Naive thymus-derived CD8-positive, alpha-beta T cell (primary cell): ENCODE measurements at regions not wholly inside any gene's neighbourhood (a gene's known extent, or its start where the extent isn't known, plus 50 kb on each side); places are given as distances from the start of the nearest gene placed in this dataset.
A peak's percentile ranks its signal among the peaks of the same experiment; 100 is the strongest.
"Not testable (repeated sequence)": the region's sequence is repeated elsewhere in the genome, so short reads cannot be mapped to it uniquely, and the experiment has no call there.

Experiments
- ATAC-seq, 2 donors: fragments of 150-1000 bp; cut with Tn5 transposase in 1 of 2; sonication (Bioruptor Pico), chemical (Tn5 transposase) in 1 of 2; 1 replicate in 1 of 2; 2 replicates in 1 of 2; pipeline ENCODE4 v1.10.0; 2021; ENCODE audit warnings: mild to moderate bottlenecking in 2 of 2, moderate library complexity in 2 of 2
- POLR2A ChIA-PET: fragments of 350-600 bp; sonication (Branson Sonifier 250); formaldehyde crosslinking; loops from one replicate; lab custom pipeline; 2021; ENCODE audit warnings: antibody characterized with exemption; lab: Charles Lee
- DNase-seq, 10 donors: peaks; one replicate each; pipeline versions ENCODE4 v3.0.0 to v3.0.0-alpha.2; 2020 to 2022
- H3K27ac Mint-ChIP-seq, 10 donors: one replicate each; pipeline ENCODE4 v1.8.0; 2020 to 2022; ENCODE audit warnings: mild to moderate bottlenecking in 10 of 10, mixed read lengths in 10 of 10, moderate library complexity in 4 of 10, inconsistent platforms in 1 of 10
- H3K27me3 Mint-ChIP-seq, 5 donors: one replicate each; pipeline ENCODE4 v1.8.0; 2021 to 2022; ENCODE audit warnings: mixed read lengths in 5 of 5
- H3K36me3 Mint-ChIP-seq, 3 donors: one replicate each; pipeline ENCODE4 v1.8.0; 2020 to 2022; ENCODE audit warnings: mixed read lengths in 3 of 3, mild to moderate bottlenecking in 2 of 3, inconsistent platforms in 1 of 3
- H3K4me1 Mint-ChIP-seq, 4 donors: one replicate each; pipeline ENCODE4 v1.8.0; 2021 to 2022; ENCODE audit warnings: mixed read lengths in 4 of 4
- H3K4me3 Mint-ChIP-seq, 10 donors: one replicate each; pipeline ENCODE4 v1.8.0; 2020 to 2022; ENCODE audit warnings: mild to moderate bottlenecking in 10 of 10, mixed read lengths in 10 of 10, moderate library complexity in 6 of 10, inconsistent platforms in 1 of 10
- H3K9me3 Mint-ChIP-seq, 9 donors: one replicate each; pipeline ENCODE4 v1.8.0; 2020 to 2022; ENCODE audit warnings: mixed read lengths in 9 of 9, mild to moderate bottlenecking in 3 of 9, inconsistent platforms in 1 of 9, moderate library complexity in 1 of 9

DNA sequence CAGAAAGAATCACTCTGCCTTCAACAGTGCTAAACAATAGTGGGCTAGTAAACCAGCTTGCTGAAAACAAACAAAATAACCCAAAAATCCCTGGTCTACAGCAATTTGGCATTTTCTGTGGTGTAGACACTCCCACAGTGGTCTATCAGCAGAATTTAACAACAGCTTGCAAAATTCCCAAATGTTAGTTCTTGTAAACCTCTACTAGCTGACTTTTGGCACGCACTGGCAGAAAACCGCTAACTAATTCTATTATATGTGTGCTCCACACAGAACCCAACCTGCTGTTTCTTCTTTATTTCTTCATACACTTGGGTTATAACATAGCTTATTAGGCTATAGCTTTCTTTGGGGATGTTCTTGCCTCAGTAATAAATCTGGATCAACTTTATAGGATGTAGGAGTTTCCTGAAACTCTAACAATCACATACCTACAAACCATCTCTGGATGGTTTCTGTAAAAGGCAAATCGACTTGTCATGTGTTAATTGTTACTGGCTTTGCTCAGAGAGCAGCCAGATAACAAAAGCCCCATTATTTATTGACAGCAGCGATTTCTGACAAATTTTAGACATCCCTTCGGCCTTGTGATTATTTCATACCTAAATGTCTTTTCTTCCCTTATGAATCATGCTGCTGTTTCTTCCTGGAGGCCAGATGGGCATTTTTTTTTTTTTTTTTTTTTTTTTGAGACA lies 82.7 kb upstream of the NAA35 start:
- H3K27me3 Mint-ChIP-seq, result peaks cover 0 to 1% (median 0%) of the 10 kb centered on the region in 5 donors
- POLR2A ChIA-PET, result no interaction called here
- H3K36me3 Mint-ChIP-seq, result peaks cover 0 to 17% (median 11%) of the 10 kb centered on the region in 3 donors
- H3K27ac Mint-ChIP-seq, result no peak overlapping the region
- no peak for ATAC-seq
- no peak for DNase-seq
- no peak overlapping the region for H3K4me3 Mint-ChIP-seq
- no peaks in the 10 kb centered on the region for H3K4me1 Mint-ChIP-seq
- H3K9me3 Mint-ChIP-seq, result peaks cover 0 to 1% (median 0%) of the 10 kb centered on the region in 9 donors

DNA sequence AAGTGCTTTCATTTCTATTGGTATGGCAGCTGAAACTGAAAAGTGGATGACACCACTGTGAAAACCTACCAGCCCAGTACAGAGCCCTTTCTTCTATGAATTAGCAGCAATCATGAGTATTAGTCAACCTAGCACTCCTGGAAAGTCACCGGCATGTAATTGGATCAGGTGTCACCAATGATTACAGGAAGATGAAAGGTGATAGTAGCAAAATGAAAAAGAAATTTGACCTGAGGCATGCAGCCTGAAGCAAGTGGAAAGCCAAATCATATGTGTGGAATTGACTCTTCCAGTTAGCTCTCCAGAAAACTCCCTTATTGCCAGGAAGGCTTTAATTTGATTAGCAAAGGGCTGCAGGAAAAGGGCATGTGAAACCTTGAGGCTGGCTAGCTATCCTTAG lies 81.2 kb upstream of the NAA35 start:
- Mint-ChIP-seq H3K27ac (peak overlapping the region in 1 of 10 donors; percentile 3), H3K4me3 (no peak overlapping the region), H3K36me3 (peaks cover 9 to 20% (median 17%) of the 10 kb centered on the region in 3 donors), H3K9me3 (peaks cover 0 to 7% (median 4%) of the 10 kb centered on the region in 9 donors), H3K27me3 (peaks cover 0 to 6% (median 0%) of the 10 kb centered on the region in 5 donors), H3K4me1 (no peaks in the 10 kb centered on the region)
- POLR2A ChIA-PET, result no interaction called here
- DNase-seq, result no peak
- no peak for ATAC-seq

DNA sequence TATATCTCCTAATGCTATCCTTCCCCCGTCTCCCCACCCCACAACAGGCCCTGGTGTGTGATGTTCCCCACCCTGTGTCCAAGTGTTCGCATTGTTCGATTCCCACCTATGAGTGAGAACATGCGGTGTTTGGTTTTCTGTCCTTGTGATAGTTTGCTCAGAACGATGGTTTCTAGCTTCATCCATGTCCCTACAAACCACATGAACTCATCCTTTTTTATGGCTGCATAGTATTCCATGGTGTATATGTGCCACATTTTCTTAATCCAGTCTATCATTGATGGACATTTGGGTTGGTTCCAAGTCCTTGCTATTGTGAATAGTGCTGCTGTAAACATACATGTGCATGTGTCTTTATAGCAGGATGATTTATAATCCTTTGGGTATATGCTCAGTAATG lies 79.1 kb upstream of the NAA35 start:
- Mint-ChIP-seq H3K9me3 (peaks cover 0 to 25% (median 13%) of the 10 kb centered on the region in 9 donors), H3K36me3 (peaks cover 17 to 23% (median 21%) of the 10 kb centered on the region in 3 donors)
- H3K27me3 Mint-ChIP-seq, DNase-seq, POLR2A ChIA-PET, H3K4me1 Mint-ChIP-seq, H3K27ac Mint-ChIP-seq, ATAC-seq, H3K4me3 Mint-ChIP-seq: not testable (repeated sequence)

DNA sequence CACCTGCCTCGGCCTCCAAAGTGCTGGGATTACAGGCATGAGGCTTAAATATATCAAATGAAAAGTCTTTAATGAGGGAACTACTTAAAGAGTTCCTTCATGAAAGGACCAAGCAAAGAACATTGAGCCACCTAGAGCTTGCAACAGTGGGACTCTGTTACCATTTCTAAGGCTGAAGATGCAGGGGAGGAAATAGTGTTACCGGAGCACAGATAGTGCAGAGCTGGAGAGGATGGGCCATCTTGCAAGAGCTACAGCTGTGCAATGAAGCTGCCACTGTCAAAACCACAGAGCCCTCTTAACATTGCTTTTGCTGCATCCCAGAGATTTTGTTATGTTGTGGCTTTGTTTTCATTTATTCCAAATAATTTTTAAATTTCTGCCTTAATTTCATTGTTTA lies 77.1 kb upstream of the NAA35 start:
- Mint-ChIP-seq H3K4me1 (no peaks in the 10 kb centered on the region), H3K27me3 (peaks cover 0 to 8% (median 0%) of the 10 kb centered on the region in 5 donors), H3K27ac (no peak overlapping the region), H3K4me3 (no peak overlapping the region), H3K36me3 (peaks cover 11 to 22% (median 21%) of the 10 kb centered on the region in 3 donors), H3K9me3 (peaks cover 0 to 26% (median 18%) of the 10 kb centered on the region in 9 donors)
- DNase-seq, result no peak
- POLR2A ChIA-PET, result no interaction called here
- ATAC-seq, result no peak

DNA sequence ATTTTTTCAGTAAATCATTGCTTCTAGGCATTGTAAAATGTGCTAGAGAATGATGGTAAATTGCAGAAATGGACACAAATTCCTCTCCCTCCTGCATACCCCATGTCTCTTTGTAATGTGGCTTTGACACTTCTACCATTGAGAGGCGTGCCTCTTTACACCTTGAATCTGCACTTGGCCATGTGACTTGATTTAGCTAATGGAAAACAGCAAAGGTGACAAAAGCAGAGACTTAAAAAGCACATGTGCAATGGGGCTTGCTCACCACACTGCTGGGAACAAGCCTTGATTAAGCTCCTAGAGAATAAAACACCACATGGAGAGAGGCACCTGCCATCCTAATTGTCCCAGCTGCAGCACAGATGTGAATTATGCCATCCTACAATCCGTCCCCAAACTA lies 69.9 kb upstream of the NAA35 start:
- ATAC-seq (no peak), DNase-seq (no peak)
- peaks cover 1 to 12% (median 4%) of the 10 kb centered on the region in 4 donors for H3K4me1 Mint-ChIP-seq
- H3K9me3 Mint-ChIP-seq, result peaks cover 0 to 13% (median 1%) of the 10 kb centered on the region in 9 donors
- peak overlapping the region in 1 of 10 donors; percentile 1 for H3K27ac Mint-ChIP-seq
- peaks cover 0 to under 1% (median 0%) of the 10 kb centered on the region in 3 donors for H3K36me3 Mint-ChIP-seq
- POLR2A ChIA-PET, result no interaction called here
- no peak overlapping the region for H3K4me3 Mint-ChIP-seq
- no peaks in the 10 kb centered on the region for H3K27me3 Mint-ChIP-seq

DNA sequence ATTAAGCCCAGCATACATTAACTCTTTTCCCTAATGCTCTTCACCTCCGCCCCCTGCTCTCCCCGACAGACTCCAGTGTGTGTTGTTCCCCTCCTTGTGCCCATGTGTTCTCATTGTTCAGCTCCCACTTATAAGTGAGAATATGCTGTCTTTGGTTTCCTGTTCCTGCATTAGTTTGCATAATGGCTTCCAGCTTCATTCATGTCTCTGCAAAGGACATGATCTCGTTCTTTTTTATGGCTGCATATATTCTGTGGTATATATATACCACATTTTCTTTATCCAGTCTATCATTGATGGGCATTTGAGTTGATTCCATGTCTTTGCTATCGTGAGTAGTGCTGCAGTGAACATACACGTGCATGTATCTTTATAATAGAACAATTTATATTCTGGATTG lies 69.3 kb upstream of the NAA35 start:
- DNase-seq, H3K27me3 Mint-ChIP-seq, H3K36me3 Mint-ChIP-seq, H3K9me3 Mint-ChIP-seq, POLR2A ChIA-PET, ATAC-seq: not testable (repeated sequence)
- Mint-ChIP-seq H3K27ac (peak overlapping the region in 1 of 10 donors; percentile 79), H3K4me3 (peak overlapping the region in 1 of 10 donors; percentile 48), H3K4me1 (peaks cover 1 to 12% (median 4%) of the 10 kb centered on the region in 4 donors)

DNA sequence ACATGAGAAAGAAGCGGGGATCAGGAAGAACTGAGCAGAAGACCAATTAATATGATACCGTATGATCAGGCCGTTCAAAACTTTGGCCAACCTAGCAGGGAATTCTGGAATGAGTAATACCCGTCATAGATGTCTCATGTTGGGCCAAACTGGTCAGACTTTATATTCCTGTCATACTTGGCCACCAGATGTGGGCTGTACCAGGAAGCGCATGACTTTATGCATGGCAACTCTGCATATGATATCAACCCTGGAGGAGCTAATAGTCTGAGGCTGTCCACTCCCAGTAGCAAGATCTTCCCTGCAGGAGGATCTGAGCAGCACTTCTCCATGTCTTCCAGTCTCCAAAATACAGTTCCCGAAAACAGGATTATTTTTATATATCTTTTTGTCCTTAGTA lies 68.5 kb upstream of the NAA35 start:
- DNase-seq (no peak), ATAC-seq (no peak)
- POLR2A ChIA-PET, result no interaction called here
- Mint-ChIP-seq H3K36me3 (peaks cover 0 to 2% (median 0%) of the 10 kb centered on the region in 3 donors), H3K27me3 (no peaks in the 10 kb centered on the region), H3K27ac (peak overlapping the region in 2 of 10 donors; percentile 6 to 29), H3K4me1 (peaks cover 1 to 12% (median 4%) of the 10 kb centered on the region in 4 donors), H3K4me3 (no peak overlapping the region), H3K9me3 (peaks cover 0 to 6% (median 0%) of the 10 kb centered on the region in 9 donors)

DNA sequence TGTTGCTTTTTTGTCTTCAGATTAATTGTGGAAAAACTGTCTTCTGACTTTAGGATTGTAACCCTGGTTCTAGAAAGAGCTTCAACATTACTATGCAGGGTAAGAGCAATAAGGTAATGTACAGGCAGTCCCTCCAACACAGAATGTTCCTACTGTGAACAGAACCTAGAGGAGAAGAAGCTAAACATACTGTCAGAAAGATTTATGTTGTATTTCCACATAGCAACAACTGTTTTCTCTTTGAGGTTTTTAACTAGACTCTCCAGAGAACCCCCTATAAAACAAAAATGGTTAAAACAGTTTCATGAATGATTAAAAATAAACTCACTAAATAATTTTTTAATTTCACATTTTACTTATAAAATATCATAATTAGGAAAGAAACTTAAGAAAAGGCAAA lies 64.3 kb upstream of the NAA35 start:
- Mint-ChIP-seq H3K36me3 (peaks cover 0 to 7% (median 5%) of the 10 kb centered on the region in 3 donors), H3K9me3 (no peaks in the 10 kb centered on the region), H3K4me3 (no peak overlapping the region), H3K27me3 (no peaks in the 10 kb centered on the region), H3K27ac (no peak overlapping the region), H3K4me1 (peaks cover under 1 to 3% (median 2%) of the 10 kb centered on the region in 4 donors)
- POLR2A ChIA-PET, result no interaction called here
- DNase-seq, result no peak
- no peak for ATAC-seq

DNA sequence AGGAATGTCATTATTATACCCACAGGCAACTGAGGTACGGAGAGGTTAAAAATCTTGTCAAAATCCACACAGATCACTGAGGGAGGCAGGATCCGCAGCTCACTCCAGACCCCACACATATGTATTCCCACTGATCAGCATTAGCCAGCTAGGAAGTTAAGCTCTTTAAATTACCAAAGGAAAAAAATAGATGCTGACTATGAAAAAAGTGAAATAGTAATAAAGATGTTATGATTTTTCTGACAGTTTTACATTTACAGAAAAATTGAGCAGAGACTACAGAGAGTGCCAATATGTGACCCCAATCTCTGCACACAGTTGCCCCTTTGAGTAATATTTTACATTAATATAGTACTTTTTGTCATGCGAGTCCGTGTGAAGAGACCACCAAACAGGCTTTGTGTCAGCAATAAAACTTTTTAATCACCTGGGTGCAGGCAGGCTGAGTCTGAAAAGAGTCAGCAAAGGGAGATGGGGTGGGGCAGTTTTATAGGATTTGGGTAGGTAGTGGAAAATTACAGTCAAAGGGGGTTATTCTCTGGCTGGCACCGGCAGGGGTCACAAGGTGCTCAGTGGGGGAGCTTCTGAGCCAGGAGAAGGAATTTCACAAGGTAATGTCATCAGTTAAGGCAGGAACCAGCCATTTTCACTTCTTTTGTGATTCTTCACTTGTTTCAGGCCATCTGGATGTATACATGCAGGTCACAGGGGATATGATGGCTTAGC lies 61.9 kb upstream of the NAA35 start:
- ATAC-seq, H3K27ac Mint-ChIP-seq, H3K9me3 Mint-ChIP-seq, H3K4me3 Mint-ChIP-seq, POLR2A ChIA-PET, H3K4me1 Mint-ChIP-seq, H3K27me3 Mint-ChIP-seq, DNase-seq: not testable (repeated sequence)
- peaks cover 3 to 29% (median 21%) of the 10 kb centered on the region in 3 donors for H3K36me3 Mint-ChIP-seq

DNA sequence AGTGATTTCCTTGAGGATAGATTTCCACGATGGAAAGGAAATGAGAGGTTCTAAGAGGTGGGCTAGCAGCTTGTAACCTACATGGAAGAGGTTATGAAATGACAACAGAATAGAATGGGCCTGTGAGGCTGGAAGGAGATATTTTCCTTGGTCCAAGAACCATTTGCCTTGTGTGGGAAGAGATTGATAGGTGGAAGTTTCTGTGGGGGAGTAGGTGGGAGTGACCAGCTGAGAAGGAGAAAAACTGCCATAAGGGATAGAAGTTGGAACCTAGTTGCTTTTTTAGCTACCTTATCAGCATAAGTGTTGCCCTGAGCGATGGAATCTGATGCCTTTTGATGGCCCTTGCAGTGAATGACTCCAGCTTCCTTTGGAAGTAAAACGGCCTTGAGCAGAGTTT lies 60.4 kb upstream of the NAA35 start:
- H3K4me1 Mint-ChIP-seq, DNase-seq, POLR2A ChIA-PET, ATAC-seq, H3K27ac Mint-ChIP-seq, H3K4me3 Mint-ChIP-seq, H3K27me3 Mint-ChIP-seq: not testable (repeated sequence)
- H3K9me3 Mint-ChIP-seq, result peaks cover 0 to 12% (median 0%) of the 10 kb centered on the region in 9 donors
- H3K36me3 Mint-ChIP-seq, result peaks cover 10 to 39% (median 32%) of the 10 kb centered on the region in 3 donors

DNA sequence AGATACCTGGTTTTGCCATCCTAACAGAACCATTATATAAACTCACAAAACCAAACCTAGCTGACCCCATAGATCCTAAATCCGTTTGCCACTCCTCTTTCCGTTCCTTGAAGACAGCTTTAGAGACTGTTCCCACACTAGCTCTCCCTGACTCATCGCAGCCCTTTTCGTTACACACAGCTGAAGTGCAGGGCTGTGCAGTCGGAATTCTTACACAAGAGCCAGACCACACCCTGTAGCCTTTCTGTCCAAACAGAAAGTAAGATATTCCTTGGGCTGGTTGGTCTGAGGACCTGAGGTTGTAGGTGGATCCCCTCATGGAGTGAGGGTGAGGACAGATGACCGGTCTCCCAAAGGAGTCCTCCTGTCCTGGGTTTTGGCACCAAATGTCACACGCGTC lies 56.7 kb upstream of the NAA35 start:
- no peak for DNase-seq
- no peak overlapping the region for H3K4me3 Mint-ChIP-seq
- H3K36me3 Mint-ChIP-seq, result peaks cover 10 to 39% (median 32%) of the 10 kb centered on the region in 3 donors
- H3K27ac Mint-ChIP-seq, result no peak overlapping the region
- peaks cover 0 to 2% (median 0%) of the 10 kb centered on the region in 4 donors for H3K4me1 Mint-ChIP-seq
- POLR2A ChIA-PET, result no interaction called here
- peaks cover 0 to 12% (median 0%) of the 10 kb centered on the region in 9 donors for H3K9me3 Mint-ChIP-seq
- H3K27me3 Mint-ChIP-seq, result no peaks in the 10 kb centered on the region
- no peak for ATAC-seq

DNA sequence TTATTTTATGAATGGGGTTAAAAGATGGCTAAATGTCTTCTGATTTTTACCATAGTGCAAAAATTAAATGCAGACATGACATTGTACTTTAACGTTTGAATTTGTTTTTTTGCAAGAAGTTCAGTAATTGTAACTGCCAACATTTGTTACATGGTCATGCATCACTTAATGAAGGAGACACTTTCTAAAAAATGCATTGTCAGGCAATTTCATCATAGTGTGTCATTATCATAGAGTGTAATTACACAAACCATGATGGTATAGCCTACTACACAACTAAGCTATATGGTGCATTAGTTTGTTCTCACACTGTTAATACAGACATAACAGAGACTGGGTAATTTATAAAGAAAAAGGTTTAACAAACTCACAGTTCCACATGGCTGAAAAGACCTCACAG lies 50.0 kb upstream of the NAA35 start:
- H3K4me3 Mint-ChIP-seq, result no peak overlapping the region
- ATAC-seq, result no peak
- no peaks in the 10 kb centered on the region for H3K4me1 Mint-ChIP-seq
- POLR2A ChIA-PET, result no interaction called here
- no peaks in the 10 kb centered on the region for H3K27me3 Mint-ChIP-seq
- peak overlapping the region in 1 of 10 donors; percentile 49 for H3K27ac Mint-ChIP-seq
- no peak for DNase-seq
- H3K9me3 Mint-ChIP-seq, result peaks cover 5 to 18% (median 9%) of the 10 kb centered on the region in 9 donors
- H3K36me3 Mint-ChIP-seq, result peaks cover 2 to 18% (median 6%) of the 10 kb centered on the region in 3 donors
